ENCODE measurements at regions not wholly inside any gene's neighbourhood (a gene's known extent, or its start where the extent isn't known, plus 50 kb on each side); places are given as distances from the start of the nearest gene placed in this dataset.
"Not testable (repeated sequence)": the region's sequence is repeated elsewhere in the genome, so short reads cannot be mapped to it uniquely, and the experiment has no call there.

GRCh38 chr1:191371626-191372025, 786.6 kb upstream of the RGS18 start:
- DNase-seq: no peak

- DNase-seq: no peak
Measured at GRCh38 chr1:191388283-191388682, 770.0 kb upstream of the RGS18 start.

DNA sequence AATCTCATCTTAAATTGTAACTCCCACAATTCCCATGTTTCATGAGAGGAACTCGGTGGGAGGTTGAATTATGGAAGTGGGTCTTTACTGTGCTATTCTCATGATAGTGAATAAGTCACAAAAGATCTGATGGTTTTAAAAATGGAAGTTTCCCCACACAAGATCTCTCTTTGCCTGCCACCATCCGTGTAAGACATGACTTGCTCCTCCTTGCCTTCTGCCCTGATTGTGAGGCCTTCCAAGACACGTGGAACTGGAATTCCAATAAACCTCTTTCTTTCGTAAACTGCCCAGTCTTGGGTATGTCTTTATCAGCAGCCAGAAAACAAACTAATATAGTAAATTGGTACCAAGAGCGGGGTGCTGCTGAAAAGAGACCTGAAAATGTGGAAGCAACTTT, 761.6 kb upstream of the RGS18 start:
- no peak for DNase-seq

GRCh38 chr1:191398551-191398950, 759.7 kb upstream of the RGS18 start:
- no peak for DNase-seq

DNA sequence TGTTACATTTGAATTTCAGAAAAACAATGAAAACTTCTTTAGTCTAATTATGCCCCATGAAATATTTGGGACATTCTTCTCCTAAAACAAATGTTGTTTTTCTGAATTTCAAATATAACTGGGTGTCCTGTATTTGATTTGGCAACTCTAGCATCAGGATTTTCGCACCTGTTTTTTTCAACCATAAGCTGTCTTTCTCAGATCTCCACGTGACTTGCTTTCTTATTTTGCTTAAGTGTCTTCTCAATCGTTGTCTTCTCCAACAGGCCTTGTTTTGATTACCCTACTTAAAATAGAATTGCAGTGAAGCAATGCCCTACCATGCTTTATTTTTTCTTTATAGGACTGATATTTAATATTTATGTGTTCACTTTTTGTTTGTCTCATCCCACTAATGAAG, 752.8 kb upstream of the RGS18 start:
- no peak for DNase-seq

DNA sequence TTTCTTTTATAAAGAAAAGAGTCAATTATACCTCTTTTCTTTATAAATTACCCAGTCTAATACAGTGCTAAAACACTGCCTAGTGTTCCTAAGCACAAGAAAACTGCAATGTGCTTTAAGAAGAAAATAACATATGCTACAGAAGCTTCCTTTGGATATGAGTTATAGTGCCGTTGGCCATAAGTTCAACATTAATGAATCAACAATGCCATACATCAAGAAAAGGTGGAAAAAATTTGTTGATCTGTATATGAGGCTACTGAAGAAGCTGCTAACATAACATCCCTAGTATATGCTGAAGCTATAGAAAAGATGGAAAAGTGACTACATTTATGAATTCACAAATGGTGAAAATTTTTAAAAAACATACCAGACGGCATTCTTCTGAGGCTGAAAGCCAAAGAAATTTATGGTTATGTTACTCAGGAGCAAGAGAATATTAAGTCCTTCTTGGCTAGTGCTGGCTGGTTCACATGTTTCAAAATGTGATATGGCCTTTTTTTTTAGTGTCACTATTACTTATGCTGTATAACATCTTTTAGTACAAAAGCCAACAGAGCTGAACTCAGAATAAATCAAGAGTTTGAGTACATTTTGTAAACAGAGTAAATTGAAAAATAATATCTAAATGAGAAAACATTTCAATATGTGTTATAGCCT, 743.2 kb upstream of the RGS18 start:
- DNase-seq: no peak

DNA sequence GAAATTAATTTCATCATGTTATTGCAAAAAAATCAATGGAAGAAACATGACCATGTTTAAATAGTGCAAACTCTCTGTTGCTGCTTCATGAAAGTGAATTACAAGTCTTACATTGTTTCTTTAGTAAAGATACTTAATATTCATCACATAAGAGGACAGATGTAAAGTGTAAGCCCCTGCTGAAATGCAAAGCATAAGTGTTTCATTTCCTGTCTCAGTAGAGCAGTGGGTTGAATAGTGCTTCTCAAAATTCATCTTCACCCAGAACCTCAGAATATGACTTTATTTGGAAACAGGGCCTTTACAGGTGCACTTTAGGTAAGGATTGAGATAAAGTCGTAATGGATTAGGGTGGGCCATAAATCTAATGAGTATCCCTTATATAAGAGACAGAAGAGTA, 738.4 kb upstream of the RGS18 start:
- DNase-seq: no peak

DNA sequence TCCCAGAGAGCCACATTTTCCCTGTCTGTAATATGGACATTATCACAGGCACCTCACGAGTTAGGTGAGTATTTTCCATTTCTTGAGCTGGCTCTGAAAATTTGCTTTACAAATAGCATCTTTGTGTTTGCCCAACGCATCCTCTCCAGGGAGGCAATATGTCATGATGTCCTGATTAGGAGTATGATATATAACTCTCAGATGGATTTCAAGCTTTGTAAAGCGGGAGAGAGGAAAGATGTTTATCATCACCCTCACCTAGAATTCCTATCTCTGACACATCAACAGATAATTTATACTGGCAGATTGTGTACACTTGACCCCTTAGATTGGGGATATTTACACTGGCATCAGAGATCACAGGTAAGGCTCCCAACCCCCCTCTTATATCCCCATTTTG, 730.7 kb upstream of the RGS18 start:
- DNase-seq: no peak

- no peak for DNase-seq
Measured at GRCh38 chr1:191432817-191433216, 725.4 kb upstream of the RGS18 start.

GRCh38 chr1:191438979-191439378, 719.3 kb upstream of the RGS18 start:
- DNase-seq: no peak

DNA sequence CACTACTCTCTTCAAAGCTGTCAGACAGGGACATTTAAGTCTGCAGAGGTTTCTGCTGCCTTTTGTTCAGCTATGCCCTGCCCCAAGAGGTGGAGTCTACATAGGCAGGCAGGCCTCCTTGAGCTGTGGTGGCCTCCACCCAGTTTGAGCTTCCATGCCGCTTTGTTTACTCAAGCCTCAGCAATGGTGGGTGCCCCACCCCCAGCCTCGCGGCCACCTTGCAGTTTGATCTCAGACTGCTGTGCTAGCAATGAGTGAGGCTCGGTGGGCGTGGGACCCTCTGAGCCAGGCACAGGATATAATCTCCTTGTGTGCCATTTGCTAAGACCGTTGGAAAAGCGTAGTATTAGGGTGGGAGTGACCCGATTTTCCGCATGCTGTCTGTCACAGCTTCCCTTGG, 710.0 kb upstream of the RGS18 start:
- not testable (repeated sequence) for DNase-seq

DNA sequence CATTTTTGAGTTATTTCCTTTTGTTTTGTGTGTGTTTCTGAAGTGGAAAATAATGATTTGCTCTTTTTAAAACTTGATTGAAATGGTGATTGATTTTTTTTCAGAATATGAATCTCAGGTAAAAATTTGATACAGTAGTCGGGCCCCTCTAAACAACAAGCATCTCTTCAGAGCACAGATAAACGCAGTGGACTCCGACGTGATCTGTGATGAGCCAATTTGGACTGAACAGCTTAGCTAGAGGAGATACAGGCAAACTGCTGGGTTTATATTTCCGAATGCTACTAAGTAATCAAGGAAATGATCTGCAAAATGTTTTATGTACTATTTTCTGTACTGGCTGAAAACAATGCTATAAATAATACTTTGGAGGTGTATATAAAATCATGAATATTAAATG, 705.7 kb upstream of the RGS18 start:
- no peak for DNase-seq

DNA sequence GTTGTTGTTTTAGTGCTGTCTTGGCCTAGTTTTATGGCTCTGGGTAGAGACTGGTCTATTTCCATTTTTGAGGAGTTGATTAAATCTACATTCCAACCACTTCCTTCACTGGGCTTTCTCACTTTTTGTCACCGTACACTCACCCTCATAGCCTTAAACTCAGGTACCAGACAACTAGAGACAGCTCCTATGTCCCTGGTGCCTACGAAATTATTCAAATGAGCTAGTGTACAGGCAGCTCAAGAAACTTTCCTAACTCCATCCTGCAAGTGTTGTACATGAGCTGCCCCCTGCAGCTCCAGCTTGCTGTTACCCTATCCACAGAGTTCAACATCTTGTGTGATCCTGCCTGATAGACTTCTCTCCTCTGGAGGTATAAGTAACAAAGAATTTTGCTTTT, 704.8 kb upstream of the RGS18 start:
- no peak for DNase-seq

DNA sequence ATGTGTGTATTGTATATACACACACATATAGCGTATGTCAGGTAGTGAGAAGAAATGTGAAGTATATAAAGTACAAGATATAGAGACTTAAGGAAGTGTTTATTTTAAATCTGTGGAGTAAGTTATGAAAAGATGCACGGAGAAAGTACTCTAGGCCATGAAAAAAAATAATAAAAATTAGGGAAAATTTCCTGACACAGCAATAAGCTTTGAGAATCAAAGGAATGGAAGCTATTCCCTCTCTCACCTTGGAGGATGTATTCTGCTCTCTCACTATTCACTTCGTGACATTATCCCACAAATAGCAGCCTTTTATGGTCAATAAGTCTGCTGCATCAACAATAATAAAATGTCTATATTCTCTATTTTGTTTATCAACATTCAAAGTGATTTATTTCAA, 700.4 kb upstream of the RGS18 start:
- no peak for DNase-seq

GRCh38 chr1:191460234-191460633, 698.0 kb upstream of the RGS18 start:
- DNase-seq: no peak

GRCh38 chr1:191483988-191484387, 674.3 kb upstream of the RGS18 start:
- DNase-seq: no peak

GRCh38 chr1:191490303-191490702, 668.0 kb upstream of the RGS18 start:
- DNase-seq: no peak

DNA sequence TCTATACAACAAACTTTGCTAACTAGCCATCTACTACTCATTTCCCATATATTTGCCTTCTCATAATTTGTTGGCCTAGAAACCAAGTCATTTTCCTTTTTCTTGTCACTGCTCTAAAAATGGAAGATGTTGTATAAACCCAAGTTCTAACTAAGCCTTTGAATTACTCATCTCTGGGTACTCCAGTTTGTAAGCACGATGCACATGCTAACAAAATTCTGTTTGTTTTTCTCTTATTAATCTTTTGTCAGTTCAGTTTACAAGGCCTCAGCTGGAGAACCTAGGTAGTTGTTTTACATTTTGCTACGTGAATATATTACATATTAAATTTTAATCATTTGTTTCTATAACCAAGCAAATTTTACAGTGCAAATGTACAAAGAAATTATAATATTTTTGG, 663.2 kb upstream of the RGS18 start:
- DNase-seq: no peak

GRCh38 chr1:191498318-191498717, 659.9 kb upstream of the RGS18 start:
- no peak for DNase-seq

GRCh38 chr1:191498825-191499224, 659.4 kb upstream of the RGS18 start:
- no peak for DNase-seq

DNA sequence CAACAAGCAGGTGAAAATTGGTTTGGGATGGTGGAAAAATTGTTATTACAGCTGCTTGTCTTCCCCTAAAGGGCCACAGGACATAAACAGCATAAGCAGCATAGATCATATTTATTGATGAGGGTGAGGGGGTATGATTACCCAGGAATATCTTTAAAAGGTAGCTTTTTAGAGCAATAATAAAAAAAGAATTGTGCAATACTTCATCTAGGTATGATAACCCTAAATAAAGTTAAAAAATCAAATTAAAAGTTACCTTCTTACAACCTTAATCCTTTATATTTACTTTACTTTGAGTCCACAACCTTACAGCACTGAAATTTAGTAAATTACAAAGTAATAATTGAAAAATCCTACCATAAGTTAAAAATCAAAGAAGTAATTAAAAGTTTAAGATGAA, 653.3 kb upstream of the RGS18 start:
- DNase-seq: no peak

- no peak for DNase-seq
Measured at GRCh38 chr1:191508239-191508638, 650.0 kb upstream of the RGS18 start.

DNA sequence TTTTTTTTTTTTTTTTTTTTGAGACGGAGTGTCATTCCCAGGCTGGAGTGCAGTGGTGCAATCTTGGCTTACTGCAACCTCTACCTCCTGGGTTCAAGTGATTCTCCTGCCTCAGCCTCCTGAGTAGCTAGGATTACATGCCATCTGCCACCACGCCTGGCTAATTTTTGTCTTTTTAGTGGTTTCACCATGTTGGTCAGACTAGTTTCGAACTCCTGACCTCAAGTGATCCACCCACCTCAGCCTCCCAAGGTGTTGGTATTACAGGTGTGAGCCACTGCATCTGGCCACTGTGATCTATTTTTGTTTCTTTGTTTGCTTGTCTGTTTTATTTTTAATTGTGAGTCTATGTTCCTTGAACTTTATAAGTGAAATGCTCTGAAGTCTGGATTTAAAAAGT, 646.8 kb upstream of the RGS18 start:
- not testable (repeated sequence) for DNase-seq

- no peak for DNase-seq
Measured at GRCh38 chr1:191517826-191518225, 640.4 kb upstream of the RGS18 start.

DNA sequence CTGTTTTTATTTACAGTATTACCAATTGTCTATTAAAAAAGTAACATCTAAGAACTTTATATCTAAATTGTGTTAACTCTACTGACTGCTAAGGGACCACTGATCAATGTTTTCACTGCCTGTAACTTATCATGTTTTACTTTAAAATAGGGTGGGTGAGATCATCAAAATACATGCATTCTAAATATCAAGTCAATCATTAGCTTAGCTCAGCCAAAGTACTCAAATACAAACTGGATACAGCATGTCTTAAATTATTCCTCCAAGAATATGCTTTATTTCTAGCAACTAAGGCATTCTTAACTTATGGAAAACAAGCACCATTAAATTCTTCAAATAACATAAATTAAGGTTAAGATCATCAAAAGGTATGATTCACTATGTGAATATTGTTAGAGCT, 638.7 kb upstream of the RGS18 start:
- no peak for DNase-seq

DNA sequence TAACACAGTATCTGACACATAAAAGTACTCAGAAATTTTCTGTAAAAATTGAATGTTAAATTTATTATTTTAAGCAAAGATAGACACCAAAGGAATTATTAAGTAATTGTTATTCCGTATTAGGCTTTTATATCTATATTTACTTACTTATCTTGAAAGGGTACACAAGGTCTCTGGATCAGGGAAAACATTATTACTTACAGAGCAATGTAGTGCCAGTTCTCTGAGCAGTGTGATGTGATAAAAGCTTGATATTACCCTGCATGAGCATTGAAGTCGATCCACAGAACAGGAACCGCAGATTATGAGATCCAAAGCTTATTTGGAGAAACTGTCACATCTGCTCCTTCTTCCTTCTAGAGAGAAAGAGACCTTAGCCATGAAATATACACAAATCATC, 637.9 kb upstream of the RGS18 start:
- no peak for DNase-seq

Data from retina (tissue), 1 donor.